Fibroblast of pulmonary artery (primary cell): ENCODE measurements at regions not wholly inside any gene's neighbourhood (a gene's known extent, or its start where the extent isn't known, plus 50 kb on each side); places are given as distances from the start of the nearest gene placed in this dataset.

Experiments
- DNase-seq: peaks from one replicate; pipeline ENCODE4 v3.0.0-alpha.2; 2010; ENCODE audit warnings: low read depth
- H3K4me3 ChIP-seq: replicated peaks from 2 replicates; pipeline ENCODE4 v1.5.1; 2011; ENCODE audit warnings: low read depth, mild to moderate bottlenecking, control low read depth, low read length, moderate library complexity
- TF ChIP-seq, protein P1 (sequence below): IDR thresholded peaks from 2 replicates; pipeline ENCODE4 v1.5.1; 2011; ENCODE audit warnings: mild to moderate bottlenecking, control low read depth, low read length, inconsistent platforms; ENCODE audit errors: missing control alignments

DNA sequence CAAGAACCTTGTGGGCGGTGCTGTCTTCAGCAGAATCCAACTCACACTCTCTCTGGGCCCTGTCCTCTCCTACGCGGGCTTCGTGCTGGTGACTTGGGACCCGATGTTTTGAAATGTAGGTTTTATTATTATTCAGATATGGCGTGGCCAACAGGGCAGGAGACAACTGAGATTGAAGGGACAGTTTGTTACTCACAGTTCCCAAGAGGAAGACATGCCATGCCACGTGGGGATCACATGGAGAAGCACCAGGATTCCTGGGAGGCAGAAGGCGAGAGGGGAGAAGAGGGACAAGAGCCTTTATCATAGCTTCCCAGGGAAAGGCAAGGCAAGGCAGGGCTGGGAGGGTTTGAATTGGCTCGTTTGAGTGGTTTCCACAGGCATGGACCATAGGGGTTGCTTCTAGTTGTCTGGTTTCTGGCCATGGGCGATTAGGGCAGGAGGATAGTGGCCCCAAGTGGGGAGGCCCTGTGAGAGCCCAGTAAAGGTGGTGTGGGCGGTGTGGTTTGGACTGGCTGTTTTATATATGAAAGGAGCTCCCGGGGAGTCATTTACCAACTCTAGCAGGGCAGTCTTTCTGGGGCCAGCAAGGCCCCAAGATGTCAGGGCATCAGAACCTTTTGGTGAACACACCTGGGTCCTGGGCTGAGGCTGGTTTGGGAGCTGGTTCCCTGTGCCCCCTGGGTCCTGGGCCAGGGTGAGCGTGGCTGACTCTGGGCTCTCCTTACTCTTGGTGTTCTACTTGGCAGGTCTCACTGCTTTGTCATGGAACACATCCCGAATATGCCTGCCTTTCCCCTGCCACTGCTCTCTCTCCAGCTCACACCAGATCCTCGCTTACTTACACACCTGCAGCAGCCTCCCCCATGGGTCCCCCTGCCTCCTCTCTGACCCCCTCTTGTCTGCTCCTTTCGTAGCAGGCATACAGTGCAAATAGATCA is 94.0 kb upstream of the ZNF536 start:
- no peak for DNase-seq
- H3K4me3 ChIP-seq = no peak overlapping the region
- TF ChIP-seq, protein P1, sequence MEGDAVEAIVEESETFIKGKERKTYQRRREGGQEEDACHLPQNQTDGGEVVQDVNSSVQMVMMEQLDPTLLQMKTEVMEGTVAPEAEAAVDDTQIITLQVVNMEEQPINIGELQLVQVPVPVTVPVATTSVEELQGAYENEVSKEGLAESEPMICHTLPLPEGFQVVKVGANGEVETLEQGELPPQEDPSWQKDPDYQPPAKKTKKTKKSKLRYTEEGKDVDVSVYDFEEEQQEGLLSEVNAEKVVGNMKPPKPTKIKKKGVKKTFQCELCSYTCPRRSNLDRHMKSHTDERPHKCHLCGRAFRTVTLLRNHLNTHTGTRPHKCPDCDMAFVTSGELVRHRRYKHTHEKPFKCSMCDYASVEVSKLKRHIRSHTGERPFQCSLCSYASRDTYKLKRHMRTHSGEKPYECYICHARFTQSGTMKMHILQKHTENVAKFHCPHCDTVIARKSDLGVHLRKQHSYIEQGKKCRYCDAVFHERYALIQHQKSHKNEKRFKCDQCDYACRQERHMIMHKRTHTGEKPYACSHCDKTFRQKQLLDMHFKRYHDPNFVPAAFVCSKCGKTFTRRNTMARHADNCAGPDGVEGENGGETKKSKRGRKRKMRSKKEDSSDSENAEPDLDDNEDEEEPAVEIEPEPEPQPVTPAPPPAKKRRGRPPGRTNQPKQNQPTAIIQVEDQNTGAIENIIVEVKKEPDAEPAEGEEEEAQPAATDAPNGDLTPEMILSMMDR = no peak

DNA sequence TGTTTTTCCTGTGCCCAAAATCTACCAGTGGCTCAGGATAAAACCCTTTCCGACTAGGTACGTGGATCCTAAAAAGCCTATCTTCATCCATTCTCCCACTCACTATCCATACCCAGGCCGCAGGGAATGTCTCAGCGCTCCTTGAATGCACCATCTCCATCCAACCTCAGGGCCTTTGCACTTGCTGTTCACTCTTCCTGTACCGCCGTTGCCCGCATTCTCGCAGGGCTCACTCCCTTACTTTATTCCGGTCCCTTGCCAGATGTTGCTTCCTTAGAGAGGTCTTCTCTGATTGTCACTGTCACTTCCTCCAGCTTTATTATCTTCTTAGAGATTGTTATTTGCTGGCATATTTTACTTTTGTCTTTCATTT is 93.3 kb upstream of the ZNF536 start:
- TF ChIP-seq, protein P1 = no peak
- no peak for DNase-seq
- no peak overlapping the region for H3K4me3 ChIP-seq

DNA sequence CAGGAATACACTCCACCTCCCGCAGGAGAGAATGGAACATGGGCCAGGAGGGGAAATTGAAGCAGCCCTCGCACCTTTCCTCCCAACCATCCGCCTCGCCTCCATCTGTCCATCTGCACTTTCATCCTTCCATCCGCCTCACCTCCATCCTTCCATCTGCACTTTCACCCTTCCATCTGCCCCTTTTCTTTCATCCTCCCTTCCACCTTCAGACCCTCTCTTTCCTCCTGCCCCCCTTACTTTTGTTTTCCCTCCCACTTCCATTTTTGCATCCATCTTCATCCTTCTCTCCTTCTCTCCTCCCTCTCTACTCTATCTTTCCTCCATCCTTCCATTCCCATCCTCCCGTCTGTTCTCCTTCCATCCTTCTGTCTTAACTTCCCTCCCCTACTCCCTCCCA is 92.2 kb upstream of the ZNF536 start:
- DNase-seq = no peak
- TF ChIP-seq, protein P1 = no peak
- no peak overlapping the region for H3K4me3 ChIP-seq

DNA sequence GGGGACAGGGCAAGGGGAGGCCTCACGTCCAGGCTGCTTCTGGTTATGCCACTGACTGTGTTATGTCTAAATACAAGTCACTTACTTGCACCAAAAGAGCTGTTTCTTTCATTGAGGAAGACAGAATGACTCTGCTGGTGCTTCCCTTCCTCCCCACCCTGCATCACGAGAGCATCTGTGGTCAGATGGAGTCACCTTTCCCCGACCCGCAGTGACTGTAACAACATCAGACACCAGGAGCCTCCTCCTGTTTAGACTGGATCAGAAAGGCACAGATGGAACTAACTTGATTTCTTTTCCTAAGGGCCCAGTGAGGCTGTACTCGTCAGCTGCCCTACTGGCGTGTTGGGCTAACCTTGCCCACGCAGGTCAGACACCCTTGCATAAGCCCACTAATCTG is 90.3 kb upstream of the ZNF536 start:
- TF ChIP-seq, protein P1 = no peak
- DNase-seq = no peak
- H3K4me3 ChIP-seq = no peak overlapping the region

DNA sequence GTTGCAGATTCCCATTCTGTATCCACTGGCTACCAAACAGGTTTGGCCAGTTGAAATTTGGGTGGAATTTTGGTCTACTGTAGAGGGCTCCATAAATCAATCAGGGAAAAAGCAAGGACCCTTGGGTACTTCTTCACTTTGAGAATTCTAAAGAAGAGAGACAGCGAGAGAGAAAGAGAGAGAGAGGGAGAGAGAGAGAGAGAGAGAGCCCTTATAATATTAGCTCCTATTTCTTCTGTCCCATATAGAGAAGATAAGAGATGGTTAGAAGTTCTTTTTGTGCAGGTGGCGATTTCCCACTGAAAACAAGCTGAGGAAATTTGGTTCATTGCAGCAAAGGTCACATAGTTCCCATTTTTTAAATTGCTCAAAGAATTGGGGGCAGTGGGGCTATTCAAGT is 88.6 kb upstream of the ZNF536 start:
- H3K4me3 ChIP-seq = no peak overlapping the region
- DNase-seq = no peak
- TF ChIP-seq, protein P1 = no peak

DNA sequence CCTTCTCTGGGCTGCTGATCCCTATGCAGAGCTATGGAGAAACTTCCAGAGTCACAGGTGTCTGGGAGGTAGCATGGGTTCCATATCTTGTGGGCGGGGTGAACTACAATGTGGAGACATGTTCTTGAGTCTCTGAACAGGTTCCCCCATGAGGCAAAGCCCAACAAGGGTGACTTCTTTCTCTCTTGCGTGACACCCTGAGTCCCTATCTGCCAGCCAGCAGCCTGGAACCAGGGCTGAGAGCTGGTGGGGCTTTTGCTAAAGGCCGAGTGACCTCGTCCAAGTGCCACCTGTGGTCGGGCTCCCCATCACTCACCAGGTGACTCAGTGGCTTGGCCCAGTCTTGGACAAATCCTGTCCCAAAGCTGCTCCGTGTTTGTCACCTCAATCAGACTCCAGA is 88.0 kb upstream of the ZNF536 start:
- DNase-seq = no peak
- TF ChIP-seq, protein P1 = no peak
- H3K4me3 ChIP-seq = no peak overlapping the region

DNA sequence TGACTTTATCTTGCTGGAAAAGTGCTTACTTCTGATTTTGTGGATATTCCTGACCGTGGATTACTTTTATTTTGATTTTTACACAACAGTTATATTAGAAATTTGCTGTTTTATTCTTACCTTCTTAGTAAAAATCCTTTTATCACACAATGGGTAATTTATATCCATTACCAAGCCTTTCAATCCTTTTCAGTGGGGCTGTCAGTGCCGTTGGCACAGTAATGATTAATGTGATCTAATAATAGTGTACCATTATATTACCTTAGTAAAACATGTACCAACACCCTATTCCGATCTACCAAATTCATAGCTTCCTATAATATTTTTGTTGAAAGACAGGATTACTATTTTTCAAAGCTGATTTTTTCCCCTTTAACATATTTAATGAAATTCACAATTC is 87.3 kb upstream of the ZNF536 start:
- no peak overlapping the region for H3K4me3 ChIP-seq
- DNase-seq = no peak
- TF ChIP-seq, protein P1 = no peak
